OCI-LY1 (cell line): ENCODE measurements at regions not wholly inside any gene's neighbourhood (a gene's known extent, or its start where the extent isn't known, plus 50 kb on each side); places are given as distances from the start of the nearest gene placed in this dataset.

Source experiments
- CTCF ChIP-seq: fragments of 200-600 bp; sonication (generic), shearing (Covaris generic); IDR thresholded peaks from 2 replicates; pipeline ENCODE4 v1.5.1; 2017; ENCODE audit warnings: mild to moderate bottlenecking, antibody characterized with exemption, low read length, moderate library complexity, mixed read lengths
- EZH2 ChIP-seq: fragments of 200-600 bp; sonication (generic), shearing (Covaris generic); IDR thresholded peaks from 2 replicates; pipeline ENCODE4 v1.8.0; 2017; ENCODE audit warnings: borderline replicate concordance, mixed run types, mild to moderate bottlenecking, antibody characterized with exemption, low read length, moderate library complexity, mixed read lengths

- TF ChIP-seq CTCF (no peak), EZH2 (no peak)
These were observed 108.7 kb upstream of the SLC38A4 start for GRCh38 chr12:46934374-46935111.
